ENCODE measurements at regions not wholly inside any gene's neighbourhood (a gene's known extent, or its start where the extent isn't known, plus 50 kb on each side); places are given as distances from the start of the nearest gene placed in this dataset.

GRCh38 chr2:228841877-228842276, 429.2 kb downstream of the PID1 start:
- Histone ChIP-seq H4K8ac (ENCODE audit: low read depth, low read length) (no peak overlapping the region), H2BK5ac (ENCODE audit: low read length) (no peak overlapping the region), H3K9ac (ENCODE audit: low read depth, low read length, poor library complexity) (no peak overlapping the region), H2BK120ac (ENCODE audit: low read depth, low read length) (no peak overlapping the region), H3K4me3 (ENCODE audit: low read length in 2 of 2) (no peak overlapping the region), H2AK5ac (ENCODE audit: low read depth, low read length) (no peak overlapping the region), H2BK12ac (ENCODE audit: low read length) (no peak overlapping the region), H2BK15ac (ENCODE audit: low read length) (no peak overlapping the region), H3K4ac (ENCODE audit: low read length) (no peak overlapping the region), H2AFZ (ENCODE audit: low read length) (no peak overlapping the region), H3K4me2 (ENCODE audit: insufficient read depth, low read length, poor library complexity, severe bottlenecking) (no peak overlapping the region), H3K9me3 (replicated peaks in 1 of 2; ENCODE audit: control insufficient read depth in 2 of 2, insufficient read depth in 1 of 2, low read depth in 1 of 2, low read length in 2 of 2) (no peaks in the 10 kb centered on the region), H3K18ac (ENCODE audit: low read length) (no peak overlapping the region), H3K79me1 (ENCODE audit: low read depth, low read length) (no peaks in the 10 kb centered on the region), H3K23ac (ENCODE audit: low read depth, low read length, poor library complexity) (no peak overlapping the region), H3K27ac (replicated peaks; ENCODE audit: low read length) (no peak overlapping the region), H3K36me3 (replicated peaks in 1 of 2; ENCODE audit: control insufficient read depth in 2 of 2, insufficient read depth in 2 of 2, low read length in 2 of 2) (no peaks in the 10 kb centered on the region), H3K14ac (ENCODE audit: low read length) (no peak overlapping the region), H3K4me1 (ENCODE audit: control insufficient read depth in 2 of 2, insufficient read depth in 1 of 2, low read depth in 1 of 2, low read length in 2 of 2) (no peaks in the 10 kb centered on the region), H4K91ac (ENCODE audit: low read depth, low read length, poor library complexity) (no peak overlapping the region), H3K27me3 (ENCODE audit: control insufficient read depth in 3 of 3, insufficient read depth in 3 of 3, low read depth in 1 of 3, low read length in 3 of 3) (no peaks in the 10 kb centered on the region)
- DNase-seq (ENCODE audit: low spot score) = no peak
- no CpG with 5 or more reads among the region's 3 CpGs for WGBS, 2 donors (ENCODE audit: extremely low coverage in 2 of 2, insufficient read length in 2 of 2, insufficient replicate concordance in 1 of 2)

- Histone ChIP-seq H3K9me3 (replicated peaks in 1 of 2; ENCODE audit: control insufficient read depth in 2 of 2, insufficient read depth in 1 of 2, low read depth in 1 of 2, low read length in 2 of 2) (no peaks in the 10 kb centered on the region), H3K36me3 (replicated peaks in 1 of 2; ENCODE audit: control insufficient read depth in 2 of 2, insufficient read depth in 2 of 2, low read length in 2 of 2) (no peaks in the 10 kb centered on the region), H3K4me3 (ENCODE audit: low read length in 2 of 2) (no peak overlapping the region), H3K4me1 (ENCODE audit: control insufficient read depth in 2 of 2, insufficient read depth in 1 of 2, low read depth in 1 of 2, low read length in 2 of 2) (no peaks in the 10 kb centered on the region), H2BK12ac (ENCODE audit: low read length) (no peak overlapping the region), H2BK15ac (ENCODE audit: low read length) (no peak overlapping the region), H3K9ac (ENCODE audit: low read depth, low read length, poor library complexity) (no peak overlapping the region), H3K23ac (ENCODE audit: low read depth, low read length, poor library complexity) (no peak overlapping the region), H3K79me1 (ENCODE audit: low read depth, low read length) (no peaks in the 10 kb centered on the region), H3K18ac (ENCODE audit: low read length) (no peak overlapping the region), H3K4me2 (ENCODE audit: insufficient read depth, low read length, poor library complexity, severe bottlenecking) (no peak overlapping the region), H3K14ac (ENCODE audit: low read length) (no peak overlapping the region), H3K27ac (replicated peaks; ENCODE audit: low read length) (no peak overlapping the region), H2BK120ac (ENCODE audit: low read depth, low read length) (no peak overlapping the region), H3K4ac (ENCODE audit: low read length) (no peak overlapping the region), H2BK5ac (ENCODE audit: low read length) (no peak overlapping the region), H2AFZ (ENCODE audit: low read length) (no peak overlapping the region), H3K27me3 (ENCODE audit: control insufficient read depth in 3 of 3, insufficient read depth in 3 of 3, low read depth in 1 of 3, low read length in 3 of 3) (no peaks in the 10 kb centered on the region), H4K8ac (ENCODE audit: low read depth, low read length) (no peak overlapping the region), H2AK5ac (ENCODE audit: low read depth, low read length) (no peak overlapping the region), H4K91ac (ENCODE audit: low read depth, low read length, poor library complexity) (no peak overlapping the region)
- DNase-seq (ENCODE audit: low spot score) = no peak
- WGBS, 2 donors (ENCODE audit: extremely low coverage in 2 of 2, insufficient read length in 2 of 2, insufficient replicate concordance in 1 of 2) = no CpG with 5 or more reads among the region's 5 CpGs
These were observed 429.6 kb downstream of the PID1 start for GRCh38 chr2:228841475-228841874.

- Histone ChIP-seq H3K9me3 (replicated peaks in 1 of 2; ENCODE audit: control insufficient read depth in 2 of 2, insufficient read depth in 1 of 2, low read depth in 1 of 2, low read length in 2 of 2) (no peaks in the 10 kb centered on the region), H2AFZ (ENCODE audit: low read length) (no peak overlapping the region), H2BK120ac (ENCODE audit: low read depth, low read length) (no peak overlapping the region)
These were observed 430.4 kb downstream of the PID1 start for GRCh38 chr2:228840743-228841114.

GRCh38 chr2:228840113-228840742, 430.9 kb downstream of the PID1 start:
- no peak overlapping the region for H3K23ac ChIP-seq (ENCODE audit: low read depth, low read length, poor library complexity)
- H3K14ac ChIP-seq (ENCODE audit: low read length) = no peak overlapping the region
- no peak overlapping the region for H2BK120ac ChIP-seq (ENCODE audit: low read depth, low read length)
- DNase-seq (ENCODE audit: low spot score) = no peak
- no peak overlapping the region for H2AFZ ChIP-seq (ENCODE audit: low read length)
- H2BK12ac ChIP-seq (ENCODE audit: low read length) = no peak overlapping the region
- H3K36me3 ChIP-seq (replicated peaks in 1 of 2; ENCODE audit: control insufficient read depth in 2 of 2, insufficient read depth in 2 of 2, low read length in 2 of 2) = no peaks in the 10 kb centered on the region
- no peak overlapping the region for H2BK15ac ChIP-seq (ENCODE audit: low read length)
- no peak overlapping the region for H3K4me3 ChIP-seq (ENCODE audit: low read length in 2 of 2)
- no peak overlapping the region for H3K4ac ChIP-seq (ENCODE audit: low read length)
- H4K8ac ChIP-seq (ENCODE audit: low read depth, low read length) = no peak overlapping the region
- no peaks in the 10 kb centered on the region for H3K9me3 ChIP-seq (replicated peaks in 1 of 2; ENCODE audit: control insufficient read depth in 2 of 2, insufficient read depth in 1 of 2, low read depth in 1 of 2, low read length in 2 of 2)
- no peak overlapping the region for H4K91ac ChIP-seq (ENCODE audit: low read depth, low read length, poor library complexity)
- H2BK5ac ChIP-seq (ENCODE audit: low read length) = no peak overlapping the region
- no peaks in the 10 kb centered on the region for H3K79me1 ChIP-seq (ENCODE audit: low read depth, low read length)
- WGBS, 2 donors (ENCODE audit: extremely low coverage in 2 of 2, insufficient read length in 2 of 2, insufficient replicate concordance in 1 of 2) = no CpG with 5 or more reads among the region's 6 CpGs
- no peaks in the 10 kb centered on the region for H3K27me3 ChIP-seq (ENCODE audit: control insufficient read depth in 3 of 3, insufficient read depth in 3 of 3, low read depth in 1 of 3, low read length in 3 of 3)
- no peak overlapping the region for H3K4me2 ChIP-seq (ENCODE audit: insufficient read depth, low read length, poor library complexity, severe bottlenecking)
- no peak overlapping the region for H2AK5ac ChIP-seq (ENCODE audit: low read depth, low read length)
- no peak overlapping the region for H3K27ac ChIP-seq (replicated peaks; ENCODE audit: low read length)
- no peak overlapping the region for H3K9ac ChIP-seq (ENCODE audit: low read depth, low read length, poor library complexity)
- H3K4me1 ChIP-seq (ENCODE audit: control insufficient read depth in 2 of 2, insufficient read depth in 1 of 2, low read depth in 1 of 2, low read length in 2 of 2) = no peaks in the 10 kb centered on the region
- H3K18ac ChIP-seq (ENCODE audit: low read length) = no peak overlapping the region

More at GRCh38 chr2:228840743-228841114, 430.4 kb downstream of the PID1 start:
- H4K8ac ChIP-seq (ENCODE audit: low read depth, low read length) = no peak overlapping the region
- no peak overlapping the region for H3K23ac ChIP-seq (ENCODE audit: low read depth, low read length, poor library complexity)
- DNase-seq (ENCODE audit: low spot score) = no peak
- no peak overlapping the region for H4K91ac ChIP-seq (ENCODE audit: low read depth, low read length, poor library complexity)
- no peaks in the 10 kb centered on the region for H3K79me1 ChIP-seq (ENCODE audit: low read depth, low read length)
- no peak overlapping the region for H2BK5ac ChIP-seq (ENCODE audit: low read length)
- H3K27me3 ChIP-seq (ENCODE audit: control insufficient read depth in 3 of 3, insufficient read depth in 3 of 3, low read depth in 1 of 3, low read length in 3 of 3) = no peaks in the 10 kb centered on the region
- no peak overlapping the region for H3K4me3 ChIP-seq (ENCODE audit: low read length in 2 of 2)
- no peak overlapping the region for H3K9ac ChIP-seq (ENCODE audit: low read depth, low read length, poor library complexity)
- H3K4me2 ChIP-seq (ENCODE audit: insufficient read depth, low read length, poor library complexity, severe bottlenecking) = no peak overlapping the region
- no peaks in the 10 kb centered on the region for H3K36me3 ChIP-seq (replicated peaks in 1 of 2; ENCODE audit: control insufficient read depth in 2 of 2, insufficient read depth in 2 of 2, low read length in 2 of 2)
- H3K4ac ChIP-seq (ENCODE audit: low read length) = no peak overlapping the region
- no peak overlapping the region for H2AK5ac ChIP-seq (ENCODE audit: low read depth, low read length)
- no peak overlapping the region for H3K27ac ChIP-seq (replicated peaks; ENCODE audit: low read length)
- no peak overlapping the region for H2BK15ac ChIP-seq (ENCODE audit: low read length)
- H3K4me1 ChIP-seq (ENCODE audit: control insufficient read depth in 2 of 2, insufficient read depth in 1 of 2, low read depth in 1 of 2, low read length in 2 of 2) = no peaks in the 10 kb centered on the region
- no peak overlapping the region for H3K18ac ChIP-seq (ENCODE audit: low read length)
- no peak overlapping the region for H2BK12ac ChIP-seq (ENCODE audit: low read length)
- WGBS, 2 donors (ENCODE audit: extremely low coverage in 2 of 2, insufficient read length in 2 of 2, insufficient replicate concordance in 1 of 2) = no CpG with 5 or more reads among the region's 4 CpGs
- no peak overlapping the region for H3K14ac ChIP-seq (ENCODE audit: low read length)

Data from neuronal stem cell (in vitro differentiated cells).